Vagina (tissue), 2 donors: ENCODE measurements at regions not wholly inside any gene's neighbourhood (a gene's known extent, or its start where the extent isn't known, plus 50 kb on each side); places are given as distances from the start of the nearest gene placed in this dataset.

Experiments used
- POLR2A ChIP-seq, 2 donors: fragments of 450-650 bp; IDR thresholded peaks; one replicate each; pipeline ENCODE4 v1.6.1; 2017; ENCODE audit warnings: antibody characterized with exemption in 2 of 2, mild to moderate bottlenecking in 2 of 2, moderate library complexity in 2 of 2
- POLR2AphosphoS5 ChIP-seq, 2 donors: sonication (generic); formaldehyde crosslinking; IDR thresholded peaks; one replicate each; pipeline ENCODE4 v1.9.0; 2017; ENCODE audit warnings: antibody characterized with exemption in 2 of 2, mild to moderate bottlenecking in 2 of 2, low read depth in 1 of 2; ENCODE audit not compliant: insufficient read depth in 1 of 2
- TF ChIP-seq, protein P1 (sequence below), 3 experiments: fragments of 450-650 bp in 2 of 3; fragments of 200-600 bp in 1 of 3; sonication (generic) in 1 of 3; IDR thresholded peaks; one replicate each; pipeline ENCODE4 v1.5.1; 2017 to 2019; ENCODE audit warnings: antibody characterized with exemption in 3 of 3, mild to moderate bottlenecking in 2 of 3, moderate library complexity in 2 of 3

DNA sequence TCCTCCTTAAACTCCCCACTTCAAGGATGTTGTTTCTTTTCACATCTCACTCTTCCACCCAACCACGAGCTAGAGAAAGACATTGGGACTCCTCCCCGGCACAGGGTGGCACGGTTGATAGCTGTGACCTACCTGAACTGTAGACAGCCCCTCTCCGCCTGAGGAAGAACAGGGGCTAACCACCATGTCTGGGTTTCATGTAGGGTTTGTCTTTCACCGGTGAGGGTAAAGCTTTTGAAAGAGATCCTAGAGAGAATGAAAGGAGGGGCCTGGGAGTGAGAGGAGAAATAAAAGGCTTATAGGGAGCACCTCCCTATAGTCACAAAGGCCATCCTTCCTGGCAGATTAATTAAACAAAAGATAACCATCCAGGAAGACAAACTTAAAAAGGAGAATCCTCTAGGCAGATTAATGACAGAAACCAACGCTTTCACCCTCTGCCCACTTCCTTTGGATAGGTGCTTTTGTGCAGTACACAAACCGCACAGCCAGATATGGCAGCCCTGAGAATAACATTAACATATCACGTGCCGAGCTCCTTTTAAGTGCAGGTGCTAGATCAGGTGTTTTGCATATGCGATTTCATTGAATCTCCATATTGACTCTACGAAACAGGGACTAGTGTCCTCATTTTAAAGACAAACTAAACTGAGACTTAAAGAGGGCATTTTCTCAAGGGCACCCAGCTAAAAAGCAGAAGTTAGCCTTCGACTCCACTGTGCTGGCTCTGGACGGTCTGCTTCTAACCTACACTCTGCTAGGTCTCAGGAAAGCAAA is 178.1 kb upstream of the RUNX1 start:
- TF ChIP-seq POLR2AphosphoS5 (IDR thresholded peaks at IDR 0.05; ENCODE audit: insufficient read depth in 1 of 2, low read depth in 1 of 2) (no peak), POLR2A (IDR thresholded peaks at IDR 0.05) (no peak)
- TF ChIP-seq, protein P1, sequence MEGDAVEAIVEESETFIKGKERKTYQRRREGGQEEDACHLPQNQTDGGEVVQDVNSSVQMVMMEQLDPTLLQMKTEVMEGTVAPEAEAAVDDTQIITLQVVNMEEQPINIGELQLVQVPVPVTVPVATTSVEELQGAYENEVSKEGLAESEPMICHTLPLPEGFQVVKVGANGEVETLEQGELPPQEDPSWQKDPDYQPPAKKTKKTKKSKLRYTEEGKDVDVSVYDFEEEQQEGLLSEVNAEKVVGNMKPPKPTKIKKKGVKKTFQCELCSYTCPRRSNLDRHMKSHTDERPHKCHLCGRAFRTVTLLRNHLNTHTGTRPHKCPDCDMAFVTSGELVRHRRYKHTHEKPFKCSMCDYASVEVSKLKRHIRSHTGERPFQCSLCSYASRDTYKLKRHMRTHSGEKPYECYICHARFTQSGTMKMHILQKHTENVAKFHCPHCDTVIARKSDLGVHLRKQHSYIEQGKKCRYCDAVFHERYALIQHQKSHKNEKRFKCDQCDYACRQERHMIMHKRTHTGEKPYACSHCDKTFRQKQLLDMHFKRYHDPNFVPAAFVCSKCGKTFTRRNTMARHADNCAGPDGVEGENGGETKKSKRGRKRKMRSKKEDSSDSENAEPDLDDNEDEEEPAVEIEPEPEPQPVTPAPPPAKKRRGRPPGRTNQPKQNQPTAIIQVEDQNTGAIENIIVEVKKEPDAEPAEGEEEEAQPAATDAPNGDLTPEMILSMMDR (IDR thresholded peaks at IDR 0.05): no peak
